Breast epithelium (tissue), 3 donors: ENCODE measurements at regions not wholly inside any gene's neighbourhood (a gene's known extent, or its start where the extent isn't known, plus 50 kb on each side); places are given as distances from the start of the nearest gene placed in this dataset.

Experiments
- POLR2AphosphoS5 ChIP-seq, 3 donors: sonication (generic); formaldehyde crosslinking; IDR thresholded peaks; one replicate each; pipeline ENCODE4 v1.6.1; 2017; ENCODE audit warnings: antibody characterized with exemption in 3 of 3
- TF ChIP-seq, protein P1 (sequence below), 3 donors: fragments of 450-650 bp; IDR thresholded peaks; one replicate each; pipeline ENCODE4 v1.5.1; 2016 to 2017; ENCODE audit warnings: antibody characterized with exemption in 3 of 3, mild to moderate bottlenecking in 3 of 3, moderate library complexity in 3 of 3

DNA sequence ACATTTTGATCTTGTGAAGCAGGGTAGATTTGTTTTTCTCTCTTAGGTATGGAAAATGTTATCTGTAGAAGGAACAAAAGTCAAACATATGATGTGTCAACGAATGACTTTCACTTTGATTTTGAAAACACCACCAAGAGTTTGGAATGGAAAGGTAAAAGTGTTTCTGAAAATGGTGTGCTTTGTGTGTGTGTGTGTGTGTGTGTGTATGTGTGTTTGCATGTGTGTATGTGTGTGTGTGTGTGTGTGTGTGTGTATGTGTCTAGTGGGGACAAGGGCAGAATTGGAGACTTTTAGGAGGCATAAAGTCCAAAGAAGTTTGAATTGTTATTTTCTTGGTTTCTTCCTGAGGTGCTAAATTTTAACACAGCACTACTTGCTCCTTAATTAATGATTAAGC lies 115.4 kb upstream of the PRKCQ start:
- TF ChIP-seq, protein P1, sequence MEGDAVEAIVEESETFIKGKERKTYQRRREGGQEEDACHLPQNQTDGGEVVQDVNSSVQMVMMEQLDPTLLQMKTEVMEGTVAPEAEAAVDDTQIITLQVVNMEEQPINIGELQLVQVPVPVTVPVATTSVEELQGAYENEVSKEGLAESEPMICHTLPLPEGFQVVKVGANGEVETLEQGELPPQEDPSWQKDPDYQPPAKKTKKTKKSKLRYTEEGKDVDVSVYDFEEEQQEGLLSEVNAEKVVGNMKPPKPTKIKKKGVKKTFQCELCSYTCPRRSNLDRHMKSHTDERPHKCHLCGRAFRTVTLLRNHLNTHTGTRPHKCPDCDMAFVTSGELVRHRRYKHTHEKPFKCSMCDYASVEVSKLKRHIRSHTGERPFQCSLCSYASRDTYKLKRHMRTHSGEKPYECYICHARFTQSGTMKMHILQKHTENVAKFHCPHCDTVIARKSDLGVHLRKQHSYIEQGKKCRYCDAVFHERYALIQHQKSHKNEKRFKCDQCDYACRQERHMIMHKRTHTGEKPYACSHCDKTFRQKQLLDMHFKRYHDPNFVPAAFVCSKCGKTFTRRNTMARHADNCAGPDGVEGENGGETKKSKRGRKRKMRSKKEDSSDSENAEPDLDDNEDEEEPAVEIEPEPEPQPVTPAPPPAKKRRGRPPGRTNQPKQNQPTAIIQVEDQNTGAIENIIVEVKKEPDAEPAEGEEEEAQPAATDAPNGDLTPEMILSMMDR (IDR thresholded peaks at IDR 0.05): no peak
- TF ChIP-seq POLR2AphosphoS5 (IDR thresholded peaks at IDR 0.05): no peak
